ENCODE measurements at regions not wholly inside any gene's neighbourhood (a gene's known extent, or its start where the extent isn't known, plus 50 kb on each side); places are given as distances from the start of the nearest gene placed in this dataset.

GRCh38 chr22:27358096-27358870 is 443.3 kb downstream of the MN1 start:
- TF ChIP-seq POLR2AphosphoS5 (IDR thresholded peaks at IDR 0.05) (no peak), EP300 (IDR thresholded peaks at IDR 0.05) (no peak)
- TF ChIP-seq, protein P1, sequence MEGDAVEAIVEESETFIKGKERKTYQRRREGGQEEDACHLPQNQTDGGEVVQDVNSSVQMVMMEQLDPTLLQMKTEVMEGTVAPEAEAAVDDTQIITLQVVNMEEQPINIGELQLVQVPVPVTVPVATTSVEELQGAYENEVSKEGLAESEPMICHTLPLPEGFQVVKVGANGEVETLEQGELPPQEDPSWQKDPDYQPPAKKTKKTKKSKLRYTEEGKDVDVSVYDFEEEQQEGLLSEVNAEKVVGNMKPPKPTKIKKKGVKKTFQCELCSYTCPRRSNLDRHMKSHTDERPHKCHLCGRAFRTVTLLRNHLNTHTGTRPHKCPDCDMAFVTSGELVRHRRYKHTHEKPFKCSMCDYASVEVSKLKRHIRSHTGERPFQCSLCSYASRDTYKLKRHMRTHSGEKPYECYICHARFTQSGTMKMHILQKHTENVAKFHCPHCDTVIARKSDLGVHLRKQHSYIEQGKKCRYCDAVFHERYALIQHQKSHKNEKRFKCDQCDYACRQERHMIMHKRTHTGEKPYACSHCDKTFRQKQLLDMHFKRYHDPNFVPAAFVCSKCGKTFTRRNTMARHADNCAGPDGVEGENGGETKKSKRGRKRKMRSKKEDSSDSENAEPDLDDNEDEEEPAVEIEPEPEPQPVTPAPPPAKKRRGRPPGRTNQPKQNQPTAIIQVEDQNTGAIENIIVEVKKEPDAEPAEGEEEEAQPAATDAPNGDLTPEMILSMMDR (IDR thresholded peaks at IDR 0.05), result no peak

Measured in suprapubic skin (tissue), 4 donors.